GM21723 (cell line): ENCODE measurements at regions not wholly inside any gene's neighbourhood (a gene's known extent, or its start where the extent isn't known, plus 50 kb on each side); places are given as distances from the start of the nearest gene placed in this dataset.

ENCODE experiments used
- ATAC-seq: cut with Tn5 transposase; IDR thresholded peaks from one replicate; pipeline ENCODE4 v1.9.1; 2021; ENCODE audit warnings: mild to moderate bottlenecking, moderate library complexity; ENCODE audit not compliant: unreplicated experiment

DNA sequence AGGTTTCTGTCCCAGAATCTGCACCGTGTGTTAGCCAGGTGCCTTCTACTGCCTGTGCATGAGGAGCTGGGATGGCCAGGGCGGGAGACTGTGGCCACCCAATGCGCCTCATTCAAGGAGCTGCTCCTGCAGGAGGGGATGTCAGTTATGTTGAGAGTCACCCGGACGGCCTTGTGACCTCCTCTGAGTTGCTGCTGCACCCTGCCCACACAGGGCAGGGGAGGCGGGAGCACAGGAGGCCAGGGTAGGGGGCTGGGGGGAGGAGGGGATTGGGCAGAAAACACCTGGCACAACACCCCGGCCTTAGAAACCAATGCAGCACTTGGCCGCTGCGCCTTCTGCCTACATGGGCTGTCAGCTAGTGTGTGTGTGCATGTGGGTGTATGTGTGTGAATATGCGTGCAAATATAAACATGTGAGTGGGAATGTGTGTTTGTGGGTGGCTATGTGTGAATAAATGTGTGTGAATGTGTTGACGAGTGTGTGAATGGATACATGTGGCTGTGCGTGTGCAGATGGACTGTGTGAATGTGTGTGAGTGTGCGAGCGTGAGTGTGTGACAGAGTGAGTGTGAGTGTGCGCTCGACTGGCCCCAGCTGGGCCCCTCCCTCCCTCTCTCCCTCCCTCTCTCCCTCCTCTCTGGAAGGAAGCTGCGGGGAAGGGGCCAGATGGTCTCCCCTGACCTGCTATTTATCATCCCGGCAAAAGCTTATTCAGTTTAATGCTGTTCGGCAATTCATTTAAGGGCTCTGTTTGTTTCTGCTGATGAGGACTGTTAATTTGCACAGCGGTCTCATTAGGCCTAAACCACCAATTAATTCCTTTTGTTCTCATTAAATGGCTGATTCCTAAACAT is 106.9 kb downstream of the TLE3 start:
- ATAC-seq: no peak

DNA sequence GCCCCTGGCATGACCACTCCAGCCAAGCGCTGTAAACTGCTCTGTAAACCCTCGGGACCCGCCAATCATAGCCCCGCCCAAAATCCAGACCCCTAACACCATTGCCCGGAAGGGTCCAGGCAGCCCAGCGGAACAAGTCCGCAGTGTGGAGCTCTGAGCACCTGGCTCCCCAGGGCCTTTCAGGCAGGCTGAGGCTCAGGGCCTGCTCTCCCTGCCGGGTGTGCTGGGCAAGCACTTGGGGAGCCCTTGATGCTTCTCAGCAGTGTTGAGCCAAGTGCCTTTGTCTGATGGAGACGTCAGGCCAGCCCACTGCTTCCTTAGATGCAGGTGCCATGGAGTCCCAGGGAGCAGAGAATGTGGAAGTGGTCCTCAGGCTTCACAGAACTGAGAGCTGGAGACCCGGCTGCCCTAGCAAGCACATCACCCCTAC is 106.2 kb downstream of the TLE3 start:
- no peak for ATAC-seq

DNA sequence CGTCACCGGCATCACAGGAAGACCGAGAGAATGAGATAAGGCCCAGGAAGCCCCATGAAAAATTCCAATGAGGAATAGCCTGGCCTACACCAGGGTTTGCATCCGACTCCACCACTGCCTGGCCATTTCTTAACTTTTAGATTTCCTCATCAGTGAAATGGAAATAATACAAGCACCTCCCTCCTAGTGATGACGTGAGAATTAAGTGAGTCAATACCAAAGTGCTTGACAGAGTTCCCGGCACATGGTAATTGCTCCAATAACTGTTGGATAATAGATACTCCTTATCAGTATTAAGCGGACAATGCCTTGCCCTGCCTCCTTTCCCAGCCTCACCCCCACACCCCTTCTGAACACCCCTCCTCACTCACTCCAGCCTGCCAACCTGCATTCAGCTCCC is 105.4 kb downstream of the TLE3 start:
- ATAC-seq: no peak

DNA sequence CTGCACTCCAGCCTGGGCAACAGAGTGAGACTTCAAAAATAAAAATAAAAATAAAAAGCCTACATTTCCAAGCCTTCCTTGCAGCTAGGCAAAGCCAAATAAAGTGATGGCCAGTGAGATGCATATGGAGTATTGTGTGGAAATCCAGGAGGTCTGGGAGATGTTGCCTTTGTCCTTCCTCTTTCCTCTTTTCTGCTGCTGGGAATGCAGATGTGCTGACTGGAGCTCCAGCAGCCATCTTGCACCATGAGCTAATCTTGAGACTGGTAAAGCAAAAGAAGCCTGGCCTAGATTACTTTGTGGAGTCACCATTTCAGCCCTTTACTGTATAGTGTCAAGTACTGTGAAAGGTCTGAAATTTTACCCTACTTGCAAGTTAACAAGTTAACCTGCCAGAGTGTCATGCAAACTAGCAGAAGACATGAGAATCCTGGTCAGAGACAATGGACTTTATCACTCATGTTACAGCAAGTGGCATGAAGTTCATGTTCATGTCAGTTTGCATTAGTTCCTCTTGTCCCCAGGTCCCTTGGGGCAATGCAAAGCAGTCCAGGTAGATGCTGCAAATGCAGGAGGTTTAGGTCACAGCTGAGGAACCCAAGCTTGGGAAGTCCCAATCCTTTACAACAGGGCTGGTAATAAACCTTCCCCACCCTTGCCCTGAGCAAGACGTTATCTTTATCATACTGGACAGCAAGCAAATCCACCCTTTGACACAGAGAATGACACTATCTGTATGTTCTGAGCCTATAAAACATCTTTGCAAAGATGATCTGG is 103.1 kb downstream of the TLE3 start:
- ATAC-seq: no peak

DNA sequence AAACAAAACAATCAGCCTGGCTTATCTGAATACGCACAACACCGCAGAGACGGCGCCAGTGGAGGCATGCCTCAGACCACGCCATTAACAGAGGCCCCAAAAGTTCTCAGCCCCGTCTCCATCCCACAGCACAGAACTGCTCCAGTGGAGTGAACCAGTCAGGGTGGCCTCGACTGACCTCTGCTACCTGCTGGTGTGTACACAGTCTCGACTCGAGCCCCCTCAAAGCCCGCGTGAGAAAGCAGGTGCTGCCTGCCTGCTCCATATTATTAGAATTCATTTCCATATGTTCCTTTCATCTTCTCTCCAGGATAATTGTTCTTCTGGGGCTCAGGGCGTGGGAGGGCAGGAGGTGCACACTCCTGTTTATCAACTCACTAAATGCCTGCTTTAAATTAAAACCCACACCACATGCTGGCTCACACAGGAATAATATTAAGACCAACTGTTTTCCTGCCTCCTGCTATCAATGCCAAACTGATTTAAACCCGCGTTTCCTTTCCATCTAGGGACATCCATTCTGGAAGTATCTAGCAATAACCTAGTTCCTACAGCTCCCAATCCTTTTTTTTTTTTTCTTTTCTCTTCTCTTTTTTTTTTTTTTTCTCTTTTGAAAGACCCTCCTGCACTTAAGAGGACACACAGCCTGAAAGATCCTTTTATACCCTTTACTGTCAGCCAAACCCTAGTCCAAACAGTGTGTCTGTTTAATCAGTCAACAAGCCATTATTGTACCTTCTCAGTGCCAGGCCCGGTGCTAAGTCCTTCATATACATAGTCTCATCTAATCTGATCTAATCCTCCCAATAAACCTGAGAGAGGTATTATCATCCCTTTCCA is 101.2 kb downstream of the TLE3 start:
- ATAC-seq: no peak

DNA sequence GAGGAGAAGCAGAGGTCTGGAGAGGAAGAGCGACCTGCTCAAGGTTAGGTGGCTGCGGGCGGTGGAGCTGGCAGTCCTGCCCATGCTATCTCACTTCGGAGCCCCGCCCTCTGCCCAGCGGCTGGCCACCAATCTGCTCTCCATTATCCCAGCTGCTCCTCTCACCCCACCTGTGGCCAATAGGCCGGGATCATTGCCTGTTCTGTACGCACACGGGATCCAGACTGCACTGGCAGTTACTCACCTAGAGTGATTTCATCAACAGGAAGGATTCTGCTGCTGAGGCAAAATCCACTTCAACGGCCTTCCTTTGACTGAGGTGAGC is 100.6 kb downstream of the TLE3 start:
- no peak for ATAC-seq
